BE2C (cell line): ENCODE measurements at regions not wholly inside any gene's neighbourhood (a gene's known extent, or its start where the extent isn't known, plus 50 kb on each side); places are given as distances from the start of the nearest gene placed in this dataset.

Source experiments
- DNase-seq: peaks from one replicate; pipeline ENCODE4 v3.0.0-alpha.2; 2020
- H3K27me3 ChIP-seq: fragments of 250-450 bp; sonication (Bioruptor Pico); 2 replicates; pipeline ENCODE4 v1.5.1; 2020; ENCODE audit warnings: mild to moderate bottlenecking
- H3K36me3 ChIP-seq: fragments of 250-450 bp; sonication (Bioruptor Pico); 2 replicates; pipeline ENCODE4 v1.5.1; 2020; ENCODE audit warnings: mild to moderate bottlenecking
- H3K4me1 ChIP-seq: fragments of 250-450 bp; sonication (Bioruptor Pico); 2 replicates; pipeline ENCODE4 v1.5.1; 2020
- H3K4me3 ChIP-seq: 2 replicates; pipeline ENCODE4 v1.5.1; 2011; ENCODE audit warnings: low read depth, low read length
- H3K9me3 ChIP-seq: fragments of 250-450 bp; sonication (Bioruptor Pico); 2 replicates; pipeline ENCODE4 v1.5.1; 2020
- TF ChIP-seq, protein P1 (sequence below): IDR thresholded peaks from 2 replicates; pipeline ENCODE4 v1.5.1; 2012; ENCODE audit warnings: mild to moderate bottlenecking, low read depth, low read length

DNA sequence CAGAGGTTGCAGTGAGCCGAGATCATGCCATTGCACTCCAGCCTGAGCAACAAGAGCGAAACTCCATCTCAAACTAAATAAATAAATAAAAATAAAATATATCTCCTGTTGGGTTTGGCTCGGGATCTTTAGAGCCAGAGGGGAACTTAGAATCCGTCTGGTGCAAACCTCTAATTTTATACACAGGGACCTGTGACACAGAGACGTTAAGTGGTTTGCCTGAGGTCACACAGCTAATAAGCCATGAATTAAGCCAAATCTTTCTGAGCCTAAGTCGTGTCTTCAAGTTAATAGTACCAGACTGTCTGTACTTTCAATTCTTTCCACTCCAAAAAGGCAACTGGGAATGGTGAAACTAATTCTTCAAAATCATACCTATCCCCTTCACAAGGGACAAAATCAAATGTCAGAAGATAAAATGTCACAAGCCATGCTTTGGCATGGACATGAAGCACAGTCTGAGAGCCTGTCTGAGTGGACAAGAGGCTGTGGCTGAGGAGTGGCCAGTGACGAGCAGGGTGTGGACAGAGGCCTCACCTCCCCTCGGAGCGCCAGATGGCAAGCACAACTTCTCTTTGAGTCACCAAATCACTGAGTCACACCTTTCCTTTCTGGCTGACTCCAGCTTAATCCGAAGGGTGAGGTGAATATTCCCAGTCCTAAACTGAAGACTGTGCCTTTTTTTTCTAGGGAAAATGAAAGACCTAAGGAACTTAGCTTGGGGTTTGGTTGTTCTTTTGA is 177.4 kb downstream of the TFAP2A start:
- TF ChIP-seq, protein P1, sequence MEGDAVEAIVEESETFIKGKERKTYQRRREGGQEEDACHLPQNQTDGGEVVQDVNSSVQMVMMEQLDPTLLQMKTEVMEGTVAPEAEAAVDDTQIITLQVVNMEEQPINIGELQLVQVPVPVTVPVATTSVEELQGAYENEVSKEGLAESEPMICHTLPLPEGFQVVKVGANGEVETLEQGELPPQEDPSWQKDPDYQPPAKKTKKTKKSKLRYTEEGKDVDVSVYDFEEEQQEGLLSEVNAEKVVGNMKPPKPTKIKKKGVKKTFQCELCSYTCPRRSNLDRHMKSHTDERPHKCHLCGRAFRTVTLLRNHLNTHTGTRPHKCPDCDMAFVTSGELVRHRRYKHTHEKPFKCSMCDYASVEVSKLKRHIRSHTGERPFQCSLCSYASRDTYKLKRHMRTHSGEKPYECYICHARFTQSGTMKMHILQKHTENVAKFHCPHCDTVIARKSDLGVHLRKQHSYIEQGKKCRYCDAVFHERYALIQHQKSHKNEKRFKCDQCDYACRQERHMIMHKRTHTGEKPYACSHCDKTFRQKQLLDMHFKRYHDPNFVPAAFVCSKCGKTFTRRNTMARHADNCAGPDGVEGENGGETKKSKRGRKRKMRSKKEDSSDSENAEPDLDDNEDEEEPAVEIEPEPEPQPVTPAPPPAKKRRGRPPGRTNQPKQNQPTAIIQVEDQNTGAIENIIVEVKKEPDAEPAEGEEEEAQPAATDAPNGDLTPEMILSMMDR = no peak
- Histone ChIP-seq H3K27me3 (no peaks in the 10 kb centered on the region), H3K4me3 (no peak overlapping the region), H3K4me1 (no peaks in the 10 kb centered on the region), H3K9me3 (no peaks in the 10 kb centered on the region), H3K36me3 (no peaks in the 10 kb centered on the region)
- no peak for DNase-seq

DNA sequence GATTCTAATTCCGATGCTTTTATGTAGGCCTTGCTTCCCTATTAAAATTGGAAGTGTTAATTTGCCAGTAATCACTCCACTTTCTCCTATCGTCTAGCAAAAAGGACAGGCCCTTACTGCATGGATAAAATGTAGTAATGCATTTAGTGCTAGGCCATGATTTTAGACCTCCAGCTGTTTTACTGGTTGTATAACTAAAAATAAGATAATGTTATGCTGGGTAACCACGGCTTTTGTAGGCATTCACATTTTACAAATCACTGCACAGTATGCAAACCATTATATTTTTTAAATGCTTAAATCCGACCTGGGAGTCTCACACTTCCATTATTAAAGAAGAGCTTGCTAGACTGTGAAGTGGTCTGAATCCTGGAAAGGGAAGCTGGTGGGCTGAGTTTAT is 179.5 kb downstream of the TFAP2A start:
- H3K4me1 ChIP-seq = no peaks in the 10 kb centered on the region
- no peak overlapping the region for H3K4me3 ChIP-seq
- TF ChIP-seq, protein P1 = no peak
- H3K9me3 ChIP-seq = no peaks in the 10 kb centered on the region
- DNase-seq = no peak
- no peaks in the 10 kb centered on the region for H3K36me3 ChIP-seq
- no peaks in the 10 kb centered on the region for H3K27me3 ChIP-seq

DNA sequence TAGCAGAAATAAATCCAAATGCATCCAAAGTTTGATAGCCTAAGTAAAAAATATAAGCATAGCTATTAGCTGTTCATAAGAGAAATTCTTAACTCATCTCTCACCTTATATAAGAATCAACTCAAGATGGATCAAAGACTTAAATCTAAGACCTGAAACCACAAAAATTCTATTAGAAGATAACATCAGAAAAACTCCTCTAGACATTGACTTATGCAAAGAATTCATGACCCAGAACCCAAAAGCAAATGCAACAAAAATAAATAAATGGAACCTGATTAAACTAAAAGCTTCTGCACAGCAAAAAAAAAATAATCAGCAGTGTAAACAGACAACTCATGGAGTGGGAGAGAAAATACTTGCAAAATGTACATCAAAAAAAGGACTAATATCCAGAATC is 184.3 kb downstream of the TFAP2A start:
- Histone ChIP-seq H3K36me3 (no peaks in the 10 kb centered on the region), H3K4me3 (no peak overlapping the region), H3K4me1 (no peaks in the 10 kb centered on the region), H3K9me3 (no peaks in the 10 kb centered on the region), H3K27me3 (no peaks in the 10 kb centered on the region)
- DNase-seq = no peak
- TF ChIP-seq, protein P1 = no peak

DNA sequence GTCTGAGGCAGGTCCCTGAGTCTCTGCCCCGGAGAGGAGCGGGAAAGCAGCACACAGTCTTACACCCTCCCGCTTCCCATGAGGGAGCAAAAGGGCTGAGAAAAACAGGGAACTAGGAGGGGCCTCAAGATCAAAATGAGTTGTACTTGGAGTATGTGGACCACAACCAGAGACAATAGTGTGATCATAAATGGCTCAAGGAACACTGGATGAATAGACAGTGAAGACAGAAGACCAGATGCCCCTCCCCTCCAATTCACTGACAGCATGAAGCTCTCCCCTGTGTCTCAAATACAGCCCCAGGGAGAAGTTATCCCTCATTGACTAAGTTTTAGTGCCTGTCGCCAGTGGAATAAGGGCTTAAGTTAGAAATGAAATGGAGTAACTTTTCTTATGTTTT is 191.0 kb downstream of the TFAP2A start:
- Histone ChIP-seq H3K9me3 (no peaks in the 10 kb centered on the region), H3K36me3 (no peaks in the 10 kb centered on the region), H3K4me1 (no peaks in the 10 kb centered on the region), H3K27me3 (no peaks in the 10 kb centered on the region), H3K4me3 (no peak overlapping the region)
- TF ChIP-seq, protein P1 = no peak
- DNase-seq = no peak

DNA sequence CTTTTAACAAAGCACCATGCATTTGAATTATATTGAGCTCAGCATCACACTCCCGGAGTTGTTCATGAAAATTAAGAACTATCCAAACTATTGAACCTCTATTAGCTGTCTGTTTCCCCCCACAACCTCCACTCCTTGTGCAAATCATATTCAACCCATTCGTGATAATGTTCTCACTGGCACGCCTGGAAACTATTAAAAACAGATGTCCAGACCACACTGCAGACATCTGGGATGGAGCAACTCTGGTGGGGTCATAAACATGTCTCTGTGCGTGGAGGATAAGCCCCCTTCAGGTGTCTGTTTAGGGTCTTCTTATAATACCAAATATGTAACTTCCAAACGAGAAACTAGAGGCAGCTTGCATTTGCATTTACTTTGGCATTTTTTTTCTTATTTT is 193.7 kb downstream of the TFAP2A start:
- TF ChIP-seq, protein P1 = no peak
- Histone ChIP-seq H3K4me3 (no peak overlapping the region), H3K9me3 (no peaks in the 10 kb centered on the region), H3K36me3 (no peaks in the 10 kb centered on the region), H3K27me3 (no peaks in the 10 kb centered on the region), H3K4me1 (no peaks in the 10 kb centered on the region)
- no peak for DNase-seq

DNA sequence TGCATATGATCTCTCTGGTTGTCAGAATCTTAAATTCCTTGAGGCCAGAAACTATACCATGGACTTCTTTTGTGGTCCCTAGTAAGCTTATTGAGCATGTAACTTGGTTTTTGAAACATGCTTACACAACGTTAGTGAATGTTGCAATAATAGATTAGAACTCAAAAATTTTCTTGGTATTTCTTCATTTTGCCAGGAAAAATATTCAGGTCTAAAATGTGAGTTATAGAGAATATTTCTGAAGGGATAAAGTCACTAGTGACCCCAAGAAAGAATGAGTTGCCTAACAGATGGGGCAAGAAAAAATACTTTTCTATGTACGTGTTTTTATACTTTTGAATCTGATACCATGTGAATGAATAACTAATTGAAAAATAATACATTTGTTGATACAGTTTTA is 195.4 kb downstream of the TFAP2A start:
- Histone ChIP-seq H3K9me3 (no peaks in the 10 kb centered on the region), H3K36me3 (no peaks in the 10 kb centered on the region), H3K4me1 (no peaks in the 10 kb centered on the region), H3K27me3 (no peaks in the 10 kb centered on the region), H3K4me3 (no peak overlapping the region)
- TF ChIP-seq, protein P1 = no peak
- no peak for DNase-seq
